IPS-NIHi7 (cell line): ENCODE measurements at regions not wholly inside any gene's neighbourhood (a gene's known extent, or its start where the extent isn't known, plus 50 kb on each side); places are given as distances from the start of the nearest gene placed in this dataset.

Experiments used
- DNase-seq: peaks from one replicate; pipeline ENCODE4 v3.0.0; 2012; ENCODE audit warnings: mixed read lengths; ENCODE audit errors: extremely low spot score

GRCh38 chr16:50925758-50926357, 184.0 kb downstream of the CYLD start:
- DNase-seq: no peak

GRCh38 chr16:50924759-50925545, 183.1 kb downstream of the CYLD start:
- DNase-seq: no peak

GRCh38 chr16:50917950-50918703, 176.2 kb downstream of the CYLD start:
- no peak for DNase-seq

- DNase-seq: no peak
Observed at GRCh38 chr16:50916040-50916439, 174.2 kb downstream of the CYLD start.

GRCh38 chr16:50915120-50915519, 173.2 kb downstream of the CYLD start:
- DNase-seq: no peak

- DNase-seq: no peak
Observed at GRCh38 chr16:50910736-50911100, 168.8 kb downstream of the CYLD start.

- DNase-seq: no peak
Observed at GRCh38 chr16:50909831-50910735, 168.2 kb downstream of the CYLD start.

GRCh38 chr16:50908468-50908867, 166.6 kb downstream of the CYLD start:
- no peak for DNase-seq

GRCh38 chr16:50906454-50906853, 164.6 kb downstream of the CYLD start:
- no peak for DNase-seq

GRCh38 chr16:50902457-50902856, 160.6 kb downstream of the CYLD start:
- peak; percentile 47 for DNase-seq

- no peak for DNase-seq
Observed at GRCh38 chr16:50901062-50901461, 159.2 kb downstream of the CYLD start.

GRCh38 chr16:50900391-50900942, 158.6 kb downstream of the CYLD start:
- no peak for DNase-seq

- no peak for DNase-seq
Observed at GRCh38 chr16:50899951-50900350, 158.1 kb downstream of the CYLD start.

GRCh38 chr16:50889746-50890145, 147.9 kb downstream of the CYLD start:
- DNase-seq: no peak

- DNase-seq: no peak
Observed at GRCh38 chr16:50889276-50889675, 147.4 kb downstream of the CYLD start.

GRCh38 chr16:50888486-50889261, 146.8 kb downstream of the CYLD start:
- DNase-seq: no peak

- DNase-seq: no peak
Observed at GRCh38 chr16:50887500-50888298, 145.8 kb downstream of the CYLD start.

- peak; percentile 87 for DNase-seq
Observed at GRCh38 chr16:50884066-50884860, 142.4 kb downstream of the CYLD start.

- no peak for DNase-seq
Observed at GRCh38 chr16:50881956-50882355, 140.1 kb downstream of the CYLD start.
